ENCODE measurements at regions not wholly inside any gene's neighbourhood (a gene's known extent, or its start where the extent isn't known, plus 50 kb on each side); places are given as distances from the start of the nearest gene placed in this dataset.
"Not testable (repeated sequence)": the region's sequence is repeated elsewhere in the genome, so short reads cannot be mapped to it uniquely, and the experiment has no call there.

- H3K9me3 ChIP-seq (ENCODE audit: control insufficient read depth in 2 of 3, low read length in 3 of 3); H3K4me3 ChIP-seq (ENCODE audit: low read length); POLR2A ChIA-PET; intact Hi-C loops (cut with micrococcal nuclease); H3K4me3 Mint-ChIP-seq; H3K36me3 Mint-ChIP-seq; DNase-seq; H3K27ac Mint-ChIP-seq; H3K27me3 ChIP-seq (ENCODE audit: control insufficient read depth in 2 of 2, insufficient read depth in 2 of 2, low read length in 2 of 2); CTCF ChIA-PET; H3K4me1 Mint-ChIP-seq; H3K9me3 Mint-ChIP-seq; ATAC-seq; H3K27ac ChIP-seq (ENCODE audit: low read depth, low read length); H3K36me3 ChIP-seq (ENCODE audit: control insufficient read depth in 2 of 3, insufficient read depth in 3 of 3, low read length in 3 of 3); H3K4me1 ChIP-seq (ENCODE audit: control insufficient read depth in 2 of 2, insufficient read depth in 2 of 2, low read length in 2 of 2): not testable (repeated sequence)
- peaks cover 4 to 18% (median 5%) of the 10 kb centered on the region in 5 donors for H3K27me3 Mint-ChIP-seq
Measured at GRCh38 chr4:3921902-3922301, 155.7 kb downstream of the ADRA2C start.

- peaks cover 17 to 27% (median 23%) of the 10 kb centered on the region in 5 donors for H3K27me3 Mint-ChIP-seq
- intact Hi-C loops (cut with micrococcal nuclease); H3K27me3 ChIP-seq (ENCODE audit: control insufficient read depth in 2 of 2, insufficient read depth in 2 of 2, low read length in 2 of 2); H3K36me3 Mint-ChIP-seq; H3K36me3 ChIP-seq (ENCODE audit: control insufficient read depth in 2 of 3, insufficient read depth in 3 of 3, low read length in 3 of 3); H3K4me1 ChIP-seq (ENCODE audit: control insufficient read depth in 2 of 2, insufficient read depth in 2 of 2, low read length in 2 of 2); H3K4me3 Mint-ChIP-seq; H3K9me3 Mint-ChIP-seq; H3K27ac Mint-ChIP-seq; ATAC-seq; H3K4me3 ChIP-seq (ENCODE audit: low read length); H3K9me3 ChIP-seq (ENCODE audit: control insufficient read depth in 2 of 3, low read length in 3 of 3); H3K27ac ChIP-seq (ENCODE audit: low read depth, low read length); POLR2A ChIA-PET; H3K4me1 Mint-ChIP-seq; DNase-seq; CTCF ChIA-PET: not testable (repeated sequence)
Measured at GRCh38 chr4:3925841-3926240, 159.7 kb downstream of the ADRA2C start.

GRCh38 chr4:3926271-3926670 is 160.1 kb downstream of the ADRA2C start:
- CTCF ChIA-PET, POLR2A ChIA-PET: not testable (repeated sequence)

GRCh38 chr4:3926969-3927755 is 161.0 kb downstream of the ADRA2C start:
- CTCF ChIA-PET, H3K4me3 Mint-ChIP-seq: not testable (repeated sequence)
- peaks cover 17 to 24% (median 20%) of the 10 kb centered on the region in 5 donors for H3K27me3 Mint-ChIP-seq

More at GRCh38 chr4:3926271-3926670, 160.1 kb downstream of the ADRA2C start:
- H3K36me3 Mint-ChIP-seq; H3K36me3 ChIP-seq (ENCODE audit: control insufficient read depth in 2 of 3, insufficient read depth in 3 of 3, low read length in 3 of 3); H3K4me1 Mint-ChIP-seq; ATAC-seq; H3K9me3 Mint-ChIP-seq; H3K4me1 ChIP-seq (ENCODE audit: control insufficient read depth in 2 of 2, insufficient read depth in 2 of 2, low read length in 2 of 2); H3K4me3 ChIP-seq (ENCODE audit: low read length); H3K27ac Mint-ChIP-seq; H3K9me3 ChIP-seq (ENCODE audit: control insufficient read depth in 2 of 3, low read length in 3 of 3); H3K4me3 Mint-ChIP-seq; intact Hi-C loops (cut with micrococcal nuclease); H3K27ac ChIP-seq (ENCODE audit: low read depth, low read length); DNase-seq; H3K27me3 ChIP-seq (ENCODE audit: control insufficient read depth in 2 of 2, insufficient read depth in 2 of 2, low read length in 2 of 2): not testable (repeated sequence)
- H3K27me3 Mint-ChIP-seq = peaks cover 17 to 24% (median 20%) of the 10 kb centered on the region in 5 donors

GRCh38 chr4:3929431-3929830 is 163.2 kb downstream of the ADRA2C start:
- H3K4me3 ChIP-seq (ENCODE audit: low read length); DNase-seq; H3K36me3 Mint-ChIP-seq; ATAC-seq; intact Hi-C loops (cut with micrococcal nuclease); H3K4me3 Mint-ChIP-seq; H3K27me3 ChIP-seq (ENCODE audit: control insufficient read depth in 2 of 2, insufficient read depth in 2 of 2, low read length in 2 of 2); POLR2A ChIA-PET; H3K27ac ChIP-seq (ENCODE audit: low read depth, low read length); H3K27ac Mint-ChIP-seq; H3K4me1 ChIP-seq (ENCODE audit: control insufficient read depth in 2 of 2, insufficient read depth in 2 of 2, low read length in 2 of 2); CTCF ChIA-PET; H3K9me3 Mint-ChIP-seq; H3K36me3 ChIP-seq (ENCODE audit: control insufficient read depth in 2 of 3, insufficient read depth in 3 of 3, low read length in 3 of 3); H3K4me1 Mint-ChIP-seq; H3K9me3 ChIP-seq (ENCODE audit: control insufficient read depth in 2 of 3, low read length in 3 of 3): not testable (repeated sequence)
- H3K27me3 Mint-ChIP-seq = peaks cover 17 to 24% (median 20%) of the 10 kb centered on the region in 5 donors

More at GRCh38 chr4:3926969-3927755, 161.0 kb downstream of the ADRA2C start:
- H3K27ac ChIP-seq (ENCODE audit: low read depth, low read length); H3K36me3 Mint-ChIP-seq; H3K9me3 ChIP-seq (ENCODE audit: control insufficient read depth in 2 of 3, low read length in 3 of 3); intact Hi-C loops (cut with micrococcal nuclease); H3K27ac Mint-ChIP-seq; H3K4me3 ChIP-seq (ENCODE audit: low read length); H3K4me1 Mint-ChIP-seq; ATAC-seq; H3K27me3 ChIP-seq (ENCODE audit: control insufficient read depth in 2 of 2, insufficient read depth in 2 of 2, low read length in 2 of 2); H3K4me1 ChIP-seq (ENCODE audit: control insufficient read depth in 2 of 2, insufficient read depth in 2 of 2, low read length in 2 of 2); DNase-seq; POLR2A ChIA-PET; H3K9me3 Mint-ChIP-seq; H3K36me3 ChIP-seq (ENCODE audit: control insufficient read depth in 2 of 3, insufficient read depth in 3 of 3, low read length in 3 of 3): not testable (repeated sequence)

- H3K4me3 ChIP-seq (ENCODE audit: low read length); ATAC-seq; POLR2A ChIA-PET; H3K27me3 ChIP-seq (ENCODE audit: control insufficient read depth in 2 of 2, insufficient read depth in 2 of 2, low read length in 2 of 2); H3K27ac Mint-ChIP-seq; CTCF ChIA-PET; H3K27ac ChIP-seq (ENCODE audit: low read depth, low read length); H3K4me3 Mint-ChIP-seq; H3K36me3 Mint-ChIP-seq; intact Hi-C loops (cut with micrococcal nuclease); DNase-seq; H3K9me3 ChIP-seq (ENCODE audit: control insufficient read depth in 2 of 3, low read length in 3 of 3); H3K36me3 ChIP-seq (ENCODE audit: control insufficient read depth in 2 of 3, insufficient read depth in 3 of 3, low read length in 3 of 3); H3K4me1 ChIP-seq (ENCODE audit: control insufficient read depth in 2 of 2, insufficient read depth in 2 of 2, low read length in 2 of 2); H3K4me1 Mint-ChIP-seq; H3K9me3 Mint-ChIP-seq: not testable (repeated sequence)
- peaks cover 11 to 19% (median 14%) of the 10 kb centered on the region in 5 donors for H3K27me3 Mint-ChIP-seq
Measured at GRCh38 chr4:3932734-3933133, 166.5 kb downstream of the ADRA2C start.

GRCh38 chr4:3935406-3935805 is 169.2 kb downstream of the ADRA2C start:
- POLR2A ChIA-PET; H3K27me3 ChIP-seq (ENCODE audit: control insufficient read depth in 2 of 2, insufficient read depth in 2 of 2, low read length in 2 of 2); CTCF ChIA-PET; H3K4me3 ChIP-seq (ENCODE audit: low read length); H3K4me1 ChIP-seq (ENCODE audit: control insufficient read depth in 2 of 2, insufficient read depth in 2 of 2, low read length in 2 of 2); H3K27ac Mint-ChIP-seq; H3K9me3 ChIP-seq (ENCODE audit: control insufficient read depth in 2 of 3, low read length in 3 of 3); ATAC-seq; H3K36me3 ChIP-seq (ENCODE audit: control insufficient read depth in 2 of 3, insufficient read depth in 3 of 3, low read length in 3 of 3); H3K4me1 Mint-ChIP-seq; intact Hi-C loops (cut with micrococcal nuclease); H3K36me3 Mint-ChIP-seq; DNase-seq; H3K9me3 Mint-ChIP-seq; H3K27me3 Mint-ChIP-seq; H3K27ac ChIP-seq (ENCODE audit: low read depth, low read length): not testable (repeated sequence)
- H3K4me3 Mint-ChIP-seq = peak overlapping the region in 1 of 10 donors; percentile 51

All from naive thymus-derived CD4-positive, alpha-beta T cell (primary cell).